ENCODE measurements at regions not wholly inside any gene's neighbourhood (a gene's known extent, or its start where the extent isn't known, plus 50 kb on each side); places are given as distances from the start of the nearest gene placed in this dataset.

GRCh38 chr2:10235909-10236550 lies 66.7 kb upstream of the HPCAL1 start:
- Mint-ChIP-seq H3K27me3 (peaks cover 7% of the 10 kb centered on the region), H3K27ac (no peak overlapping the region), H3K9me3 (ENCODE audit: insufficient read depth) (no peaks in the 10 kb centered on the region), H3K4me1 (no peaks in the 10 kb centered on the region), H3K4me3 (no peak overlapping the region)
- H3K4me2 ChIP-seq (replicated peaks; ENCODE audit: low read depth, low read length, poor library complexity, severe bottlenecking): no peak overlapping the region
- TF ChIP-seq EZH2 (IDR thresholded peaks at IDR 0.05; ENCODE audit: borderline replicate concordance, insufficient read depth, low read depth, low read length, poor library complexity, severe bottlenecking) (no peak), CTCF (IDR thresholded peaks at IDR 0.05) (no peak)
- no peak overlapping the region for H3K27ac ChIP-seq (ENCODE audit: low read length in 2 of 2)
- no peaks in the 10 kb centered on the region for H4K20me1 ChIP-seq (ENCODE audit: control insufficient read depth, insufficient read depth, low read length, poor library complexity, severe bottlenecking)
- WGBS (ENCODE audit: insufficient coverage): 84% methylated on average over 9 of the region's 11 CpGs
- H3K4me1 ChIP-seq (ENCODE audit: control insufficient read depth in 2 of 2, insufficient read depth in 2 of 2, low read length in 2 of 2): no peaks in the 10 kb centered on the region
- ATAC-seq (ENCODE audit: low read depth) (no peak), DNase-seq (no peak)
- no peaks in the 10 kb centered on the region for H3K79me2 ChIP-seq (ENCODE audit: control insufficient read depth, insufficient read depth, low read length)
- intact Hi-C loops (cut with micrococcal nuclease): no loop called here
- H2AFZ ChIP-seq (ENCODE audit: insufficient read depth, low read depth, low read length, poor library complexity, severe bottlenecking): no peak overlapping the region
- no peak overlapping the region for H3K9ac ChIP-seq (ENCODE audit: low read length)
- peaks cover 0 to 6% (median 0%) of the 10 kb centered on the region in 3 donors for H3K9me3 ChIP-seq (ENCODE audit: control extremely low read depth in 1 of 3, control insufficient read depth in 2 of 3, insufficient read depth in 1 of 3, low read length in 2 of 3)
- peaks cover 0 to 7% (median 0%) of the 10 kb centered on the region in 4 experiments for H3K27me3 ChIP-seq (replicated peaks in 1 of 4; ENCODE audit: control extremely low read depth in 1 of 4, control insufficient read depth in 3 of 4, insufficient read depth in 4 of 4, low read length in 3 of 4)
- H3K36me3 ChIP-seq (replicated peaks in 1 of 2; ENCODE audit: control extremely low read depth in 1 of 2, control insufficient read depth in 1 of 2, extremely low read depth in 1 of 2, insufficient read depth in 2 of 2, low read length in 1 of 2): no peaks in the 10 kb centered on the region
- H3K4me3 ChIP-seq (ENCODE audit: control extremely low read depth in 1 of 5, extremely low read depth in 1 of 5, insufficient read depth in 1 of 5, low read depth in 2 of 5, low read length in 4 of 5): no peak overlapping the region
- POLR2A ChIA-PET: no interaction called here
- CTCF ChIA-PET: no interaction called here

GRCh38 chr2:10236571-10237391 lies 65.9 kb upstream of the HPCAL1 start:
- no peaks in the 10 kb centered on the region for H3K36me3 ChIP-seq (replicated peaks in 1 of 2; ENCODE audit: control extremely low read depth in 1 of 2, control insufficient read depth in 1 of 2, extremely low read depth in 1 of 2, insufficient read depth in 2 of 2, low read length in 1 of 2)
- no peaks in the 10 kb centered on the region for H3K79me2 ChIP-seq (ENCODE audit: control insufficient read depth, insufficient read depth, low read length)
- H3K4me3 ChIP-seq (ENCODE audit: control extremely low read depth in 1 of 5, extremely low read depth in 1 of 5, insufficient read depth in 1 of 5, low read depth in 2 of 5, low read length in 4 of 5): no peak overlapping the region
- Mint-ChIP-seq H3K4me3 (no peak overlapping the region), H3K27me3 (peaks cover 10% of the 10 kb centered on the region), H3K27ac (no peak overlapping the region), H3K4me1 (no peaks in the 10 kb centered on the region), H3K9me3 (ENCODE audit: insufficient read depth) (no peaks in the 10 kb centered on the region)
- intact Hi-C loops (cut with micrococcal nuclease): no loop called here
- no peaks in the 10 kb centered on the region for H4K20me1 ChIP-seq (ENCODE audit: control insufficient read depth, insufficient read depth, low read length, poor library complexity, severe bottlenecking)
- POLR2A ChIA-PET: no interaction called here
- no peak overlapping the region for H3K27ac ChIP-seq (ENCODE audit: low read length in 2 of 2)
- ATAC-seq (ENCODE audit: low read depth) (no peak), DNase-seq (no peak)
- CTCF ChIA-PET: no interaction called here
- peaks cover 0 to 6% (median 0%) of the 10 kb centered on the region in 3 donors for H3K9me3 ChIP-seq (ENCODE audit: control extremely low read depth in 1 of 3, control insufficient read depth in 2 of 3, insufficient read depth in 1 of 3, low read length in 2 of 3)
- 81% methylated on average over 8 of the region's 10 CpGs for WGBS (ENCODE audit: insufficient coverage)
- TF ChIP-seq EZH2 (IDR thresholded peaks at IDR 0.05; ENCODE audit: borderline replicate concordance, insufficient read depth, low read depth, low read length, poor library complexity, severe bottlenecking): no peak
- no peak for TF ChIP-seq CTCF (IDR thresholded peaks at IDR 0.05)
- no peaks in the 10 kb centered on the region for H3K4me1 ChIP-seq (ENCODE audit: control insufficient read depth in 2 of 2, insufficient read depth in 2 of 2, low read length in 2 of 2)
- no peak overlapping the region for H3K9ac ChIP-seq (ENCODE audit: low read length)
- no peak overlapping the region for H3K4me2 ChIP-seq (replicated peaks; ENCODE audit: low read depth, low read length, poor library complexity, severe bottlenecking)
- H3K27me3 ChIP-seq (replicated peaks in 1 of 4; ENCODE audit: control extremely low read depth in 1 of 4, control insufficient read depth in 3 of 4, insufficient read depth in 4 of 4, low read length in 3 of 4): peaks cover 0 to 9% (median 0%) of the 10 kb centered on the region in 4 experiments
- H2AFZ ChIP-seq (ENCODE audit: insufficient read depth, low read depth, low read length, poor library complexity, severe bottlenecking): no peak overlapping the region

Measured in B cell (primary cell).